HL-60 (cell line): ENCODE measurements at regions not wholly inside any gene's neighbourhood (a gene's known extent, or its start where the extent isn't known, plus 50 kb on each side); places are given as distances from the start of the nearest gene placed in this dataset.

ENCODE experiments used
- DNase-seq, 2 experiments: peaks; one replicate each; pipeline ENCODE4 v3.0.0-alpha.2; 2010 to 2020; ENCODE audit warnings: low read depth in 1 of 2, low spot score in 1 of 2
- H3K27ac ChIP-seq: fragments of 250-450 bp; sonication (Bioruptor Pico); replicated peaks from 2 replicates; pipeline ENCODE4 v1.5.1; 2020; ENCODE audit warnings: mild to moderate bottlenecking, moderate library complexity
- H3K27me3 ChIP-seq: fragments of 250-450 bp; sonication (Bioruptor Pico); 2 replicates; pipeline ENCODE4 v1.5.1; 2021; ENCODE audit warnings: mild to moderate bottlenecking, moderate library complexity; ENCODE audit not compliant: insufficient read depth, poor library complexity, severe bottlenecking
- H3K4me3 ChIP-seq: replicated peaks from 2 replicates; pipeline ENCODE4 v1.5.1; 2011; ENCODE audit warnings: mild to moderate bottlenecking, control low read depth, low read length; ENCODE audit not compliant: insufficient read depth
- CTCF ChIP-seq: IDR thresholded peaks from one replicate; pipeline ENCODE4 v1.5.1; 2011; ENCODE audit warnings: low read length, control low read depth, inconsistent platforms; ENCODE audit not compliant: insufficient read depth
- GABPA ChIP-seq: IDR thresholded peaks from 2 replicates; pipeline ENCODE4 v1.6.1; 2012; ENCODE audit warnings: low read depth
- POLR2AphosphoS5 ChIP-seq: IDR thresholded peaks from 2 replicates; pipeline ENCODE4 v1.6.1; 2012; ENCODE audit warnings: low read depth
- REST ChIP-seq: IDR thresholded peaks from 2 replicates; pipeline ENCODE4 v1.6.1; 2012; ENCODE audit warnings: low read depth; ENCODE audit not compliant: insufficient replicate concordance
- SPI1 ChIP-seq: IDR thresholded peaks from 2 replicates; pipeline ENCODE4 v1.6.1; 2012; ENCODE audit warnings: low read depth, mild to moderate bottlenecking, borderline replicate concordance

DNA sequence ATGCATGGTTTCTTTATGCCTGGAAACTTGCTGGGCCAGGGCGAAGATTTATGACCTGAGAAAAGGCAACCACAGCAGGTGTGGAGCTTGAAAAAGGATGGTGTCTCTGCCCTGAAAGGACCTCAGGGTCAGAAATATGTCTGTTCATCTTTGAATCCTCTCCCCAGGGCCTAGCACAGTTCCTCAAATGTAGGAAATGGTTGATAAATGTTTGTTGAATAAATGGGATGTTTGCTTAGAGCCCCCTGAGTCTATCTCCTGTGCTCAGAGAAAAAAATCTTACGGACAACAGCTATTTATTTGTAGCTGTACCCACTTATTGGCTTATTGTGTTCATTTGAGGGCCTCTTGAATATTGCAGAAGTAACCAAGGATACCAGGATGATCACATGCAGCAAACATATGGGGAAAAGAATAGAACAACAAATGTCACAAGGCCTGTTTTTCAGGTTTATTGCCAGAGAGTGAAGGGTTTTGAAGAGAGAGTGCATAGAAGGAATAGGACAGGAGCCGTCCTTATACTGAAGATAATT is 114.5 kb downstream of the KLF5 start:
- Histone ChIP-seq H3K27ac (no peak overlapping the region), H3K4me3 (no peak overlapping the region), H3K27me3 (peaks cover 2% of the 10 kb centered on the region)
- DNase-seq = no peak
- TF ChIP-seq SPI1 = no peak
- TF ChIP-seq GABPA = no peak

GRCh38 chr13:73171926-73172325 is 113.1 kb downstream of the KLF5 start:
- H3K4me3 ChIP-seq = no peak overlapping the region

GRCh38 chr13:73171271-73171682 is 112.5 kb downstream of the KLF5 start:
- no peak for TF ChIP-seq GABPA
- TF ChIP-seq SPI1 = no peak
- TF ChIP-seq REST = no peak
- no peak for TF ChIP-seq CTCF
- no peak for TF ChIP-seq POLR2AphosphoS5
- no peak overlapping the region for H3K27ac ChIP-seq
- DNase-seq = no peak

More at GRCh38 chr13:73171926-73172325, 113.1 kb downstream of the KLF5 start:
- Histone ChIP-seq H3K27me3 (peaks cover 2% of the 10 kb centered on the region), H3K27ac (no peak overlapping the region)
- no peak for TF ChIP-seq POLR2AphosphoS5
- TF ChIP-seq CTCF = no peak
- TF ChIP-seq GABPA = no peak
- no peak for TF ChIP-seq SPI1
- TF ChIP-seq REST = no peak
- DNase-seq = no peak

DNA sequence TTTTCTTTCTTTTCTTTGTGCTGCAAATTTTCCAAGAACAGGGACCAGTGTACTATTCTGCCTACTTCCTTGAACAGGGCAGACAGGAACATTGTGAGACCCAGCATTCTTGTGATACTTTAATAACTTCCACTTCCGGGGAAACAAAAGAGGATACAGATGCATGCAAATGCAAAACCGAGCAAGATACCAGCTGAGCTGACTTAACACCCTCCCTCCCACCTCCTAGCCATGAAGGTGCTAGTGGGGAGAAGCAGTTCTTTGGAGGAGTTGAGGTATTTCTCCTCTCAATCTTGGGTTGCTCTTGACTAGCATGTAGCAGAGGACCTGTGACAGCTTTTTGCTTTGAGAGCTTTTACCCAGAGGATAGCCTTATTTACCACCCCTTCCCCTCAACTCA is 111.2 kb downstream of the KLF5 start:
- Histone ChIP-seq H3K27me3 (peaks cover 2% of the 10 kb centered on the region), H3K27ac (no peak overlapping the region), H3K4me3 (no peak overlapping the region)
- DNase-seq = no peak
- TF ChIP-seq REST (no peak), GABPA (no peak), POLR2AphosphoS5 (no peak), SPI1 (no peak), CTCF (no peak)

More at GRCh38 chr13:73171271-73171682, 112.5 kb downstream of the KLF5 start:
- Histone ChIP-seq H3K27me3 (peaks cover 2% of the 10 kb centered on the region), H3K4me3 (no peak overlapping the region)
